Neural crest cell (in vitro differentiated cells): ENCODE measurements at regions not wholly inside any gene's neighbourhood (a gene's known extent, or its start where the extent isn't known, plus 50 kb on each side); places are given as distances from the start of the nearest gene placed in this dataset.

ENCODE experiments used
- DNase-seq: peaks from one replicate; pipeline ENCODE4 v3.0.0; 2021; ENCODE audit warnings: low read depth, mixed read lengths, low spot score
- H3K27ac Mint-ChIP-seq: one replicate; pipeline ENCODE4 v1.8.0; 2021; ENCODE audit warnings: mild to moderate bottlenecking, mixed read lengths; ENCODE audit not compliant: unreplicated experiment
- H3K27me3 Mint-ChIP-seq: 2 replicates; pipeline ENCODE4 v1.8.0; 2021; ENCODE audit warnings: low read depth, mild to moderate bottlenecking, mixed read lengths
- H3K36me3 Mint-ChIP-seq: 2 replicates; pipeline ENCODE4 v1.8.0; 2021; ENCODE audit warnings: low read depth, mild to moderate bottlenecking, mixed read lengths
- H3K4me1 Mint-ChIP-seq: 2 replicates; pipeline ENCODE4 v1.8.0; 2021; ENCODE audit warnings: mixed read lengths
- H3K4me3 Mint-ChIP-seq: one replicate; pipeline ENCODE4 v1.8.0; 2021; ENCODE audit warnings: mild to moderate bottlenecking, mixed read lengths
- H3K9me3 Mint-ChIP-seq: 2 replicates; pipeline ENCODE4 v1.8.0; 2021; ENCODE audit warnings: mixed read lengths
- TF ChIP-seq, protein P1 (sequence below): fragments of 200-600 bp; sonication (generic); conservative IDR thresholded peaks from 2 replicates; pipeline ENCODE4 v1.5.0; 2021; ENCODE audit warnings: antibody characterized with exemption, mild to moderate bottlenecking

DNA sequence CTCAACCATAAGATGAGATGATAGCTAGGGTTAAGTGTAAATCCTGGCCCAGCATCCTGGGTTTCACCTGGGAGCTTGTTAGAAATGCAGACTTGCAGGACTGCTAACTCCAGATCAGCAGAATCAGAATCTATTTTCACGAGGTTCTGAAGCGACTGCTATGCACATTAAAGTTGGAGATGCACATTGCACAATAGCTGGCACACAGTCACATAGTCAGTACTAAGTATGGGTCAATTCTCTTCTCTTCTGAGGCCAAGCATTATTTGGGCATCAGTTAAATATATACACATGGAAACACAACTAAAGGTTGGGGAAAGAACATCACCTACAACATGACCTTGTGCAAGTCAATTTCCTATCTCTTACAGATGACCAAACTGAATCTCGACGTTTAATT, 155.1 kb upstream of the FGF13 start:
- H3K27me3 Mint-ChIP-seq = no peaks in the 10 kb centered on the region
- H3K9me3 Mint-ChIP-seq = no peaks in the 10 kb centered on the region
- peaks cover 16% of the 10 kb centered on the region for H3K4me1 Mint-ChIP-seq
- DNase-seq = no peak
- no peak overlapping the region for H3K27ac Mint-ChIP-seq
- TF ChIP-seq, protein P1, sequence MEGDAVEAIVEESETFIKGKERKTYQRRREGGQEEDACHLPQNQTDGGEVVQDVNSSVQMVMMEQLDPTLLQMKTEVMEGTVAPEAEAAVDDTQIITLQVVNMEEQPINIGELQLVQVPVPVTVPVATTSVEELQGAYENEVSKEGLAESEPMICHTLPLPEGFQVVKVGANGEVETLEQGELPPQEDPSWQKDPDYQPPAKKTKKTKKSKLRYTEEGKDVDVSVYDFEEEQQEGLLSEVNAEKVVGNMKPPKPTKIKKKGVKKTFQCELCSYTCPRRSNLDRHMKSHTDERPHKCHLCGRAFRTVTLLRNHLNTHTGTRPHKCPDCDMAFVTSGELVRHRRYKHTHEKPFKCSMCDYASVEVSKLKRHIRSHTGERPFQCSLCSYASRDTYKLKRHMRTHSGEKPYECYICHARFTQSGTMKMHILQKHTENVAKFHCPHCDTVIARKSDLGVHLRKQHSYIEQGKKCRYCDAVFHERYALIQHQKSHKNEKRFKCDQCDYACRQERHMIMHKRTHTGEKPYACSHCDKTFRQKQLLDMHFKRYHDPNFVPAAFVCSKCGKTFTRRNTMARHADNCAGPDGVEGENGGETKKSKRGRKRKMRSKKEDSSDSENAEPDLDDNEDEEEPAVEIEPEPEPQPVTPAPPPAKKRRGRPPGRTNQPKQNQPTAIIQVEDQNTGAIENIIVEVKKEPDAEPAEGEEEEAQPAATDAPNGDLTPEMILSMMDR = no peak
- H3K36me3 Mint-ChIP-seq = peaks cover 7% of the 10 kb centered on the region
- H3K4me3 Mint-ChIP-seq = no peak overlapping the region

DNA sequence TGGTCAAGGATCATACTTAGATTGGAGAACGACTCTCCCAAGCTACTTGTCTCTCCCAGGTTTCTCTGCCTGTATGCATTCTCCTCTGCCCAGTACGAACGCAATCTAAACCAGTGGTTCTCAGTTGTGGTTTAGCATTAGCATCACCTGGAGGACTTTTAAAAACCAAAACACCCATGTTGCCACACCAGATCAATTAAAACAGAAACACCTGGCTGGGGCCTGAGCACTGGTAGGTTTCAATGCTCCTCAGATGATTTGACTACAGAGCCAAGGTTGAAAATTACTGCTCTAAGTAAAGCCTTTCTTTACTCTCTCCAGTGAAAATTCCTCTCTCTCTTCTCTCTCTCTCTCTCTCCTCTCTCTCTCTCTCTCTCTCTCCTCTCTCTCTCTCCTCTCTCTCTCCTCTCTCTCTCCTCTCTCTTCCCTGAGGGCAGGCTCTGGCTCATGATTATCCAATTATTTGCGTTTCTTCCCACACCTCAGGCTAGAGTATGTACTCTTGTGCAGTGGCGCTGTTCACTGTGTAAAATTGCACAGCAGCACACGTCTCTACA, 153.7 kb upstream of the FGF13 start:
- Mint-ChIP-seq H3K27ac (peak overlapping the region; percentile 40), H3K9me3 (no peaks in the 10 kb centered on the region), H3K36me3 (peaks cover 7% of the 10 kb centered on the region), H3K4me3 (no peak overlapping the region), H3K4me1 (peaks cover 10% of the 10 kb centered on the region), H3K27me3 (no peaks in the 10 kb centered on the region)
- TF ChIP-seq, protein P1 = no peak
- DNase-seq = no peak

GRCh38 chrX:138859421-138859820, 147.9 kb upstream of the FGF13 start:
- no peak overlapping the region for H3K27ac Mint-ChIP-seq
- no peaks in the 10 kb centered on the region for H3K36me3 Mint-ChIP-seq
- TF ChIP-seq, protein P1 = no peak
- peaks cover 44% of the 10 kb centered on the region for H3K4me1 Mint-ChIP-seq
- DNase-seq = no peak
- H3K9me3 Mint-ChIP-seq = no peaks in the 10 kb centered on the region
- no peak overlapping the region for H3K4me3 Mint-ChIP-seq
- no peaks in the 10 kb centered on the region for H3K27me3 Mint-ChIP-seq

- H3K9me3 Mint-ChIP-seq = no peaks in the 10 kb centered on the region
- H3K4me3 Mint-ChIP-seq = no peak overlapping the region
- DNase-seq = no peak
- TF ChIP-seq, protein P1 = no peak
- H3K36me3 Mint-ChIP-seq = no peaks in the 10 kb centered on the region
- no peaks in the 10 kb centered on the region for H3K27me3 Mint-ChIP-seq
- H3K4me1 Mint-ChIP-seq = peaks cover 44% of the 10 kb centered on the region
- no peak overlapping the region for H3K27ac Mint-ChIP-seq
Measured at GRCh38 chrX:138858951-138859350, 147.4 kb upstream of the FGF13 start.

- Mint-ChIP-seq H3K9me3 (no peaks in the 10 kb centered on the region), H3K36me3 (no peaks in the 10 kb centered on the region), H3K4me3 (no peak overlapping the region), H3K27me3 (no peaks in the 10 kb centered on the region), H3K27ac (peak overlapping the region; percentile 37), H3K4me1 (peaks cover 44% of the 10 kb centered on the region)
- TF ChIP-seq, protein P1 = no peak
- no peak for DNase-seq
Measured at GRCh38 chrX:138858438-138858837, 146.9 kb upstream of the FGF13 start.
